Activated CD8-positive, alpha-beta memory T cell treated with anti-CD3 and anti-CD28 coated beads for 4 hours (primary cell): ENCODE measurements at regions not wholly inside any gene's neighbourhood (a gene's known extent, or its start where the extent isn't known, plus 50 kb on each side); places are given as distances from the start of the nearest gene placed in this dataset.
"Not testable (repeated sequence)": the region's sequence is repeated elsewhere in the genome, so short reads cannot be mapped to it uniquely, and the experiment has no call there.

Experiments used
- DNase-seq, 2 donors: peaks; one replicate each; pipeline ENCODE4 v3.0.0-alpha.2; 2020; ENCODE audit warnings: low read depth in 2 of 2

GRCh38 chr7:149633976-149634945 is 136.7 kb upstream of the ZNF746 start:
- DNase-seq = no peak

DNA sequence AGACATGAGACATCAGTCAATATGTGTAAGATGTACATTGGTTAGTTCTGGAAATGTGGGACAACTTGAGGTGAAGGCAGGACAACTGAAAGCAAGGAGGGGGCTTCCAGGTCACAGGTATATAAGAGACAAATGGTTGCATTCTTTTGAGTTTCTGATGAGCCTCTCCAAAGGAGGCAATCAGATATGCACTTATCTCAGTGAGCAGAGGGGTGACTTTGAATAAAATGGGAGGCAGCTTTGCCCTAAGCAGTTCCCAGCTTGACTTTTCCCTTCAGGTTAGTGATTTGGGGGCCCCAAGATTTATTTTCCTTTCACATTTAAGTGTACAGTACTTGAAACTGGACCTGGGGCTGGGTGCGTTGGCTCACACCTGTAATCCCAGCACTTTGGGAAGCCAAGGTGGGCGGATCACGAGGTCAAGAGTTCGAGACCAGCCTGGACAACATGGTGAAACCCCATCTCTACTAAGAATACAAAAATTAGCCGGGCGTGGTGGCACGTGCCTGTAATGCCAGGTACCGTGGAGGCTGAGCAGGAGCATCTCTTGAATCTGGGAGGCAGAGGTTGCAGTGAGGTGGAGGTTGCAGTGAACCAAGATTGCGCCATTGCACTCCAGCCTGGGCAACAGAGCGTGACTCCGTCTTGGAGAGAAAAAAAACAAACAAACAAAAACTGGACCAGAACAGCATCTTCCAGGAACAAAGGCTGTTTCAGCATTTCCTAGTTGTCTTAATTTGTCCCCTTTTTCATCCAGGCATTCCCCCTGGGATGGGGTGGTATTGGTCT is 130.9 kb upstream of the ZNF746 start:
- DNase-seq = not testable (repeated sequence)

DNA sequence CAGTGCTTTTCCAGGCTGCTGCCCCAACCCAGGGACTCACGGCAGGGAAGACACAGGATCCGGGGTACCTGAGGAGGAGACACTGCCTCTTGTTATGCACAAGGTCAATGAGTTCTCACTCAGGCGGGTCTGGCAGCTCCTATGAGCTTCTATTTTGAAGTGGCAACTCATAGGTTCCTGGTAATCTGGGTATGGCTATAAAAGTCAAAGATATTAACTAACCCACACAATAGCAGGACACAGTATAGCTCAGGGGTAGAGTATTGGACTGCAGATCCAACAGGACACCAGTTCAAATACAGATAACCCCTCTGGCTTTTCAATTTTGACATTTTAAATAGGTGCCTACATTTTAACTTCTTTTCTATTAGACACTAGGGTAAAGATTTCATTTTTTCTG is 130.3 kb upstream of the ZNF746 start:
- no peak for DNase-seq

DNA sequence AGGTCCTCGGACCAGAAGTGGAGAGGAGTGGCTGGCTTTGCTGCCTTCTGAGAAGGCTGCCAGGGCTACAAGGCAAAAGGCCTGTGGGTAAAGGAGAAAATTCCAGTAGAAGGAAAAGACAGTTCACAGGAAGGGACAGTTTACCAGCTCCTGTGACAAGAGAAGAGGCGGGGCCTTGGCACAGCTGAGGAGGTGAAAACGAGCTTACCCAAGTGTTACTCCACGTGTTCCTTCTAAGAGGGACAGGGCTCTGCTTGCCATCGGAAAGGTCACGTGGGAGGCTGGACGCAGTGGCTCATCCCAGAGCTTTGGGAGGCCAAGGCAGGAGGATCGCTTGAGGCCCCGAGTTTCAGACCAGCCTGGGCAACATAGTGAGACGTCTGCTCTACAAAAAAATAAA is 129.4 kb upstream of the ZNF746 start:
- DNase-seq = no peak

GRCh38 chr7:149625947-149626392 is 128.4 kb upstream of the ZNF746 start:
- no peak for DNase-seq

- peak; percentile 27 to 33 for DNase-seq
These were observed 127.8 kb upstream of the ZNF746 start for GRCh38 chr7:149625340-149625946.

DNA sequence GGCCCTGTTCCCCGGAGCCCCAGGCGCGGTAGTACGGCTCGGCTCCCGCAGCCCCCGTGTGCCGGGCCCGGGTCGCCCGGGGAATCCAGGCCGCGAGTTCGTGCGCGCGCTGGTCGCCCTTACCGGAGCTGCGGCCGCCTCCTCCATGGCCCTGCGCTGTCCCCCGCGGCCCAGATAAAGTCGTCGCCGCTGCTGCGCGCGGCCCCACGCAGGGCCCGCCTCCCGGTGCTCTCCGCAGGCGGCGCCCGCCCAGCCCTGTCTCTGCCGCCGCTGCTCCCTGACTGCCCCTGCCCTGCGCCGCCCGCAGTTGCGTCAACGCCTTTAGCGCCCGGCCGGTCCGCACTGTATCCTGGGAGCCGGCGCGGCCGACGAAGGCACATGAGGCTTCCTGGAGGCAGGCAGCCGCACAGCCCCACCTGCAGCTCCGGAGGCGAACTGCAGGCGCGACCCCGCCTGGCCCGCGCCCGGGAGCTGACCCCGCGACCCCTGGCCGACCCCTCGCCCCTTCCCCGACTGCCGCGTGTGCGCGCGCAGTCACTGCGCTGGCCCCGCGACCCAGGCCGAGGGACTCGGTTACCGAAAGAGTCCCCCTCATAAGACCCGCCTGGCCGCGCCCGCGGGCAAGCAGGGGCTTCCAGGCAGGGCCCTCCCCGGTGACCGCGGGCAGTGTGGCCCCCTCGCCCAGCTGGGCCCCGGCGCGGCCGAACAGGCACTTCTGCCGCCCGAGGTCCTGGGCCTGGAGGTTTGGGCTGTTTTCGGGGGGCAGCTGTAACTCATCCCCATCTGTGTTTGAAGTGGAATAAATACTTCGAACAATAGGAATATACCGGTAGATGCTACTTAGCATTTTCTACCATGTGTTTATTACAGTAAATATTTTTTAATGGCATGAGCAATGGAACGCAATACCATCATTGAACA is 127.1 kb upstream of the ZNF746 start:
- peak; percentile 80 to 83 for DNase-seq

GRCh38 chr7:149624006-149624405 is 126.4 kb upstream of the ZNF746 start:
- DNase-seq = peak; percentile 21

GRCh38 chr7:149623262-149623997 is 125.8 kb upstream of the ZNF746 start:
- DNase-seq = not testable (repeated sequence)

- DNase-seq = no peak
These were observed 125.0 kb upstream of the ZNF746 start for GRCh38 chr7:149622444-149623210.

- no peak for DNase-seq
These were observed 124.2 kb upstream of the ZNF746 start for GRCh38 chr7:149621776-149622175.

- DNase-seq = peak in 1 of 2 donors; percentile 25
These were observed 123.4 kb upstream of the ZNF746 start for GRCh38 chr7:149620961-149621360.

GRCh38 chr7:149616898-149617297 is 119.3 kb upstream of the ZNF746 start:
- no peak for DNase-seq

DNA sequence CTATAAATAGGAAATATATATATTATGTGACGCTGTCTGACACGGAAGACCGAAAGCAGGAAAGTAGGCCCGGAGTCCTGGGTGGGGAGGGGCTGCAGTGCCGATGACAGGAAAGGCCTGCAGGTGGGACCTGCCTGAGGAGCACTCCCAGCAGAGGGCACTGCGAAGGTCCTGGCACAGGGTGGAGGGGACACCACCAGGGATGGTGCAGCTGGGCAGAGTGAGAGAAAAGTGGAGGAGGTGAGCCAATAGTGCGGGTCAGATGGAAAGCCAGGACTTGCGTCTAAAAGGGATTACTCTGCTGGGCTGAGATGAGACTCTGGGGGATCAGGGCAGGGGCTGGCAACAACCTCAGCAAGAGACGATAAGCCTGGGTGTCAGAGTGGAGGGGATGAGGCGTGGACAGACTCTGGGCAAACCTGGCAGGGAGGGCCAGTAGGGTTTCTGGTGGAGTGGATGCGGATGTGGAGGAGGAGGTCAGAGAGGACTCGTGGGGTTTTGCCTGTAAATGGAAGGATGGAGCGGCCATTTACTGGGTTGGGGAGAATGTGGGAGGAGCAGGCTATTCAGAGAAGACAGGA is 118.2 kb upstream of the ZNF746 start:
- no peak for DNase-seq

GRCh38 chr7:149610441-149611011 is 112.9 kb upstream of the ZNF746 start:
- no peak for DNase-seq

GRCh38 chr7:149608168-149608567 is 110.6 kb upstream of the ZNF746 start:
- no peak for DNase-seq

DNA sequence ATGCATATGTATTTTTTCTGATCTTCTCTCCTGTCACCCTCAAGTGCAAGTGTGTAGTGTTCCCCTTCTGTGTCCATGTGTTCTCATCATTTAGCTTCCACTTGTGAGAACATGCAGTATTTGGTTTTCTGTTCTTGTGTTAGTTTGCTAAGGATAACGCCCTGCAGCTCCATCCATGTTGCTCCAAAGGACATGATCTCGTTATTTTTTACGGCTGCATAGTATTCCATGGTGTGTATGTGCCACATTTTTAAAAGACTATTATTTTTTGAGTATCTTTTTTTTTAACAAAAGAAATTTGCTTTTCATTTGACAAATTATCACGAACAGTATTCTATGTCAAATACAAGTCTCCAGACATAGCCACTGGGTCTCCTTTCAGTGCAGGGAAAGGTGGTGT is 110.1 kb upstream of the ZNF746 start:
- no peak for DNase-seq

DNA sequence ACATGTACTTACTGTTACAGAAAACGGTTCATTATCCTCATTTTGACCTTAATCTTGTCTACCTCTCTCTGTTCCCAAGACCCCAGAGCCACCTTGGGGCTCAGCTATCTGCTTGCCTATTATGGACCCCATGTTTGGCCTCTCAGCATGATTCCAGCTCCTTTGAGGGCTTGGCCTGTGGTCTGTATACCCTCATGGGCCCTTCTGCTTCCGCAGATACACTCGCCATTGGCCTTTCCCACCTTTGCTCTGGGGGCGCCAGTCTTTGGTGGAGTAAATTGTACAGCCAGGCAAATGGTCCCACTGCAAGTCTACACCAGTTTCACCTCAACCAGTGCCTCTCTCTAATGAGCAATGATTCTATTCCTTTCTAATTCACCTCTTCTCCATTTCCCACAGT is 109.2 kb upstream of the ZNF746 start:
- no peak for DNase-seq

DNA sequence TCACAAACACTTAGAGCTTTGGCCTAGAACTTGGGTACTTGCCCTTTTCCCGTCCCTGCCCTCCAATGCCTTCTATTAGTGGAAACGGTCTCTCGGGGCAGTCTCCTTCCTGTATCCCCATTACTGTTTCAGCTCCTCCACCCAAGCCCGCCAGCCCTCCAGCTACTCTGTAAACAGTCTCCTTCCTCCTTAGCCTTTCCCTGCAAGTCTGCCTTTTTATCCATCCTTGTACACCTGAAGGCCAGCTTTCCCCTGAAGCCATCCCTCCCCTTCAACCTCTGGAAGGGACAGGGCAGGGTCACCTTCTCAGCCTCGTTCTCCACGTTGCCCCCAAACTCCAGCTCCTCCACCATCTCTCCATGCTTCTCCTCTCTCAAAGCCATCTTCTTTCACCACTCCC is 108.1 kb upstream of the ZNF746 start:
- DNase-seq = no peak
